Thoracic aorta (tissue), 2 donors: ENCODE measurements at regions not wholly inside any gene's neighbourhood (a gene's known extent, or its start where the extent isn't known, plus 50 kb on each side); places are given as distances from the start of the nearest gene placed in this dataset.

ENCODE experiments used
- ATAC-seq: fragments of 150-250 bp; one replicate; pipeline ENCODE4 v1.8.0; 2017; ENCODE audit warnings: low read depth; ENCODE audit not compliant: insufficient number of reproducible peaks, low FRiP score
- DNase-seq: peaks from one replicate; pipeline ENCODE4 v3.0.0-alpha.2; 2020; ENCODE audit warnings: low spot score
- H3K27ac ChIP-seq, 2 donors: fragments of 200-600 bp; sonication (generic); 1 replicate in 1 of 2; 2 replicates in 1 of 2; pipeline ENCODE4 v1.5.1; 2016; ENCODE audit warnings: mild to moderate bottlenecking in 2 of 2, moderate library complexity in 2 of 2
- H3K27me3 ChIP-seq: fragments of 200-600 bp; sonication (generic); replicated peaks from 2 replicates; pipeline ENCODE4 v1.6.0; 2016; ENCODE audit warnings: mild to moderate bottlenecking; ENCODE audit not compliant: insufficient read depth
- H3K36me3 ChIP-seq: fragments of 200-600 bp; sonication (generic); one replicate; pipeline ENCODE4 v1.5.1; 2016
- H3K4me1 ChIP-seq, 2 donors: fragments of 200-600 bp; sonication (generic); 1 replicate in 1 of 2; 2 replicates in 1 of 2; pipeline versions ENCODE4 v1.5.1 to v1.6.0; 2016; ENCODE audit warnings: low read depth in 2 of 2, mild to moderate bottlenecking in 1 of 2; ENCODE audit not compliant: control insufficient read depth in 1 of 2
- H3K4me3 ChIP-seq: fragments of 200-600 bp; sonication (generic); 2 replicates; pipeline ENCODE4 v1.5.1; 2016; ENCODE audit warnings: mild to moderate bottlenecking
- H3K9me3 ChIP-seq: fragments of 200-600 bp; sonication (generic); 2 replicates; pipeline ENCODE4 v1.5.1; 2016
- CTCF ChIP-seq: fragments of 200-600 bp; sonication (generic); IDR thresholded peaks from one replicate; pipeline ENCODE4 v1.5.1; 2019; ENCODE audit warnings: antibody characterized with exemption

GRCh38 chr2:100214265-100214971, 72.0 kb upstream of the AFF3 start:
- peaks cover 14 to 40% of the 10 kb centered on the region in 2 donors for H3K4me1 ChIP-seq
- H3K27ac ChIP-seq = peak overlapping the region; percentile 77 to 78
- H3K36me3 ChIP-seq = no peaks in the 10 kb centered on the region
- no peak for TF ChIP-seq CTCF
- no peaks in the 10 kb centered on the region for H3K27me3 ChIP-seq
- H3K4me3 ChIP-seq = no peak overlapping the region
- DNase-seq (no peak), ATAC-seq (peak; percentile 45)
- H3K9me3 ChIP-seq = no peaks in the 10 kb centered on the region

- ATAC-seq (peak; percentile 26), DNase-seq (no peak)
- H3K9me3 ChIP-seq = no peaks in the 10 kb centered on the region
- peaks cover 14 to 40% of the 10 kb centered on the region in 2 donors for H3K4me1 ChIP-seq
- peak overlapping the region; percentile 77 to 78 for H3K27ac ChIP-seq
- TF ChIP-seq CTCF = no peak
- H3K27me3 ChIP-seq = no peaks in the 10 kb centered on the region
- no peaks in the 10 kb centered on the region for H3K36me3 ChIP-seq
- no peak overlapping the region for H3K4me3 ChIP-seq
Measured at GRCh38 chr2:100213595-100213994, 71.2 kb upstream of the AFF3 start.

GRCh38 chr2:100212850-100213249, 70.5 kb upstream of the AFF3 start:
- peak overlapping the region; percentile 77 to 78 for H3K27ac ChIP-seq
- ATAC-seq = no peak
- H3K27me3 ChIP-seq = no peaks in the 10 kb centered on the region
- H3K9me3 ChIP-seq = no peaks in the 10 kb centered on the region
- no peaks in the 10 kb centered on the region for H3K36me3 ChIP-seq
- peaks cover 14 to 40% of the 10 kb centered on the region in 2 donors for H3K4me1 ChIP-seq
- no peak for TF ChIP-seq CTCF
- DNase-seq = no peak
- no peak overlapping the region for H3K4me3 ChIP-seq

GRCh38 chr2:100211521-100211920, 69.1 kb upstream of the AFF3 start:
- TF ChIP-seq CTCF = no peak
- no peak overlapping the region for H3K27ac ChIP-seq
- DNase-seq = no peak

GRCh38 chr2:100208141-100208770, 65.9 kb upstream of the AFF3 start:
- Histone ChIP-seq H3K4me3 (no peak overlapping the region), H3K27me3 (no peaks in the 10 kb centered on the region), H3K36me3 (no peaks in the 10 kb centered on the region), H3K4me1 (peaks cover under 1 to 13% of the 10 kb centered on the region in 2 donors), H3K27ac (no peak overlapping the region), H3K9me3 (no peaks in the 10 kb centered on the region)
- TF ChIP-seq CTCF = no peak
- DNase-seq (no peak), ATAC-seq (no peak)

More at GRCh38 chr2:100211521-100211920, 69.1 kb upstream of the AFF3 start:
- no peaks in the 10 kb centered on the region for H3K27me3 ChIP-seq
- H3K4me3 ChIP-seq = no peak overlapping the region
- peaks cover 14 to 40% of the 10 kb centered on the region in 2 donors for H3K4me1 ChIP-seq
- H3K36me3 ChIP-seq = no peaks in the 10 kb centered on the region
- no peaks in the 10 kb centered on the region for H3K9me3 ChIP-seq
- no peak for ATAC-seq
